Right renal cortex interstitium (tissue), 3 donors: ENCODE measurements at regions not wholly inside any gene's neighbourhood (a gene's known extent, or its start where the extent isn't known, plus 50 kb on each side); places are given as distances from the start of the nearest gene placed in this dataset.

ENCODE experiments used
- DNase-seq, 3 donors: peaks; one replicate each; pipeline ENCODE4 v3.0.0-alpha.2; 2013; ENCODE audit warnings: low read depth in 3 of 3, low spot score in 2 of 3

- peak; percentile 75 to 85 (median 81) for DNase-seq
Measured at GRCh38 chr2:160994141-160995002, 165.9 kb upstream of the TANK start.

- no peak for DNase-seq
Measured at GRCh38 chr2:160996584-160996983, 163.6 kb upstream of the TANK start.

GRCh38 chr2:161004379-161004778 is 155.8 kb upstream of the TANK start:
- DNase-seq, result no peak

- no peak for DNase-seq
Measured at GRCh38 chr2:161005170-161005569, 155.1 kb upstream of the TANK start.

- no peak for DNase-seq
Measured at GRCh38 chr2:161008311-161008710, 151.9 kb upstream of the TANK start.

GRCh38 chr2:161010503-161011015 is 149.7 kb upstream of the TANK start:
- no peak for DNase-seq

GRCh38 chr2:161017780-161018470 is 142.3 kb upstream of the TANK start:
- DNase-seq, result peak in 1 of 3 donors; percentile 26

- DNase-seq, result no peak
Measured at GRCh38 chr2:161019311-161019710, 140.9 kb upstream of the TANK start.

GRCh38 chr2:161020437-161020836 is 139.8 kb upstream of the TANK start:
- no peak for DNase-seq

GRCh38 chr2:161028581-161028980 is 131.6 kb upstream of the TANK start:
- DNase-seq, result no peak

- DNase-seq, result no peak
Measured at GRCh38 chr2:161029321-161029720, 130.9 kb upstream of the TANK start.

- no peak for DNase-seq
Measured at GRCh38 chr2:161030260-161031063, 129.8 kb upstream of the TANK start.

GRCh38 chr2:161031511-161031910 is 128.7 kb upstream of the TANK start:
- DNase-seq, result no peak

- DNase-seq, result no peak
Measured at GRCh38 chr2:161032635-161033034, 127.6 kb upstream of the TANK start.

- DNase-seq, result no peak
Measured at GRCh38 chr2:161033059-161033660, 127.1 kb upstream of the TANK start.

- DNase-seq, result no peak
Measured at GRCh38 chr2:161036926-161037325, 123.3 kb upstream of the TANK start.

- DNase-seq, result no peak
Measured at GRCh38 chr2:161039071-161039470, 121.2 kb upstream of the TANK start.

GRCh38 chr2:161041356-161041755 is 118.9 kb upstream of the TANK start:
- no peak for DNase-seq

- DNase-seq, result no peak
Measured at GRCh38 chr2:161042990-161043625, 117.1 kb upstream of the TANK start.
